Activated naive CD4-positive, alpha-beta T cell treated with anti-CD3 and anti-CD28 coated beads, Interleukin-2, amount 10 ng/mL, durations not matched to agents 7 days and 5 days (primary cell): ENCODE measurements at regions not wholly inside any gene's neighbourhood (a gene's known extent, or its start where the extent isn't known, plus 50 kb on each side); places are given as distances from the start of the nearest gene placed in this dataset.
"Not testable (repeated sequence)": the region's sequence is repeated elsewhere in the genome, so short reads cannot be mapped to it uniquely, and the experiment has no call there.

Source experiments
- CTCF ChIA-PET: fragments of 350-600 bp; sonication (Branson Sonifier 250); formaldehyde crosslinking; loops from one replicate; lab custom pipeline; 2021; ENCODE audit warnings: antibody characterized with exemption; lab: Charles Lee
- DNase-seq: peaks from one replicate; pipeline ENCODE4 v3.0.0-alpha.2; 2020
- H3K27ac Mint-ChIP-seq: one replicate; pipeline ENCODE4 v1.8.0; 2021; ENCODE audit warnings: mild to moderate bottlenecking, moderate library complexity, mixed read lengths
- H3K27me3 Mint-ChIP-seq: one replicate; pipeline ENCODE4 v1.8.0; 2021; ENCODE audit warnings: mild to moderate bottlenecking, mixed read lengths
- H3K36me3 Mint-ChIP-seq: one replicate; pipeline ENCODE4 v1.8.0; 2021; ENCODE audit warnings: mixed read lengths
- H3K4me1 Mint-ChIP-seq: one replicate; pipeline ENCODE4 v1.8.0; 2021; ENCODE audit warnings: mixed read lengths
- H3K4me3 Mint-ChIP-seq: one replicate; pipeline ENCODE4 v1.8.0; 2021; ENCODE audit warnings: mild to moderate bottlenecking, moderate library complexity, mixed read lengths
- H3K9me3 Mint-ChIP-seq: one replicate; pipeline ENCODE4 v1.8.0; 2021; ENCODE audit warnings: mixed read lengths

DNA sequence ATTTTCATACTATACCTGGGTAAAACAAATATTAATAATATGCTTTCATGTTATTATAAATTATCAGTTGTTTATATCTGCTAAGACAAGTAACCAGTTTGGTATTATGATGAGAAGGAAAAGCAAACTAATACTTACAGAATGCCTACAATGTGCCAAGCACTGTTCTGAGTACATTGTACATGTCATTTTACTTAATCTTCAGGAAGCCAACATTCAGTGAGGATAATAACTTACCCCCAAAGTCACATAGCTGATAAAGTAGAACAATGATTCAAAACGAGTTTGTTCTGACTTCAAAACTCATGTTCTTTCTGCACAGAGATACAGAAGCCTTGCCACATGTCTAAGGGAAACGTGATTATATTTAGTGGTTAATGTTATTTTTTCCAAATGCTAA lies 89.0 kb upstream of the DIO2 start:
- H3K4me1 Mint-ChIP-seq, result no peaks in the 10 kb centered on the region
- no peak overlapping the region for H3K4me3 Mint-ChIP-seq
- CTCF ChIA-PET, result no interaction called here
- H3K27ac Mint-ChIP-seq, result no peak overlapping the region
- no peak for DNase-seq
- no peaks in the 10 kb centered on the region for H3K27me3 Mint-ChIP-seq
- peaks cover 6% of the 10 kb centered on the region for H3K9me3 Mint-ChIP-seq
- H3K36me3 Mint-ChIP-seq, result no peaks in the 10 kb centered on the region

DNA sequence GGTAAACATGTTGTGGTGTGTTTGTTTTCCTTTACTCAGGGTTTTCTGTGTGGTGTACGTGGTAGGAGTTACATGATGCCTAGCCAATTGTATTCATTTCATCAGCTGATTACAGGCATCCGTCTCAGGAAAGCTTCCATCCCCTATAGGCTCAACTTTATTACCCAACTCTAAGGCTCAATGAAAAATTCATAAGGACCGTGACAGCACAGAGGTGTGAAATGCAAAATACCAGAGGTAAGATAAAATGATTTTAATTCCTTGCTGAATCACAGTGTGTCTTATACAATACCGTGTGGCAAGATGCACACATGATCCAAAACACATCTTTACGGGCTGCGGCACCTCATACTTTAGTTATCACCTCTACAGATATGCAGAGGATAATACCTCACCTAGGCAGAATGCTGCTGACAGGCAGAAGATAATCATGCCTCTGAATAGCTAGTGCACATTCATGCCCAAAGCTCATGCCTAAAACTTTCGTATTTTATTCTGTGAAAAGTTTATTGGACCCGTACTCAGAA lies 87.2 kb upstream of the DIO2 start:
- DNase-seq, result no peak
- no peaks in the 10 kb centered on the region for H3K27me3 Mint-ChIP-seq
- no peak overlapping the region for H3K4me3 Mint-ChIP-seq
- H3K4me1 Mint-ChIP-seq, result no peaks in the 10 kb centered on the region
- CTCF ChIA-PET, result no interaction called here
- no peak overlapping the region for H3K27ac Mint-ChIP-seq
- no peaks in the 10 kb centered on the region for H3K36me3 Mint-ChIP-seq
- peaks cover 7% of the 10 kb centered on the region for H3K9me3 Mint-ChIP-seq

- H3K4me1 Mint-ChIP-seq, result no peaks in the 10 kb centered on the region
- no peak overlapping the region for H3K4me3 Mint-ChIP-seq
- H3K36me3 Mint-ChIP-seq, result no peaks in the 10 kb centered on the region
- peaks cover 5% of the 10 kb centered on the region for H3K9me3 Mint-ChIP-seq
- DNase-seq, result no peak
- no peak overlapping the region for H3K27ac Mint-ChIP-seq
- CTCF ChIA-PET, result no interaction called here
- H3K27me3 Mint-ChIP-seq, result no peaks in the 10 kb centered on the region
These were observed 79.8 kb upstream of the DIO2 start for GRCh38 chr14:80291101-80291500.

DNA sequence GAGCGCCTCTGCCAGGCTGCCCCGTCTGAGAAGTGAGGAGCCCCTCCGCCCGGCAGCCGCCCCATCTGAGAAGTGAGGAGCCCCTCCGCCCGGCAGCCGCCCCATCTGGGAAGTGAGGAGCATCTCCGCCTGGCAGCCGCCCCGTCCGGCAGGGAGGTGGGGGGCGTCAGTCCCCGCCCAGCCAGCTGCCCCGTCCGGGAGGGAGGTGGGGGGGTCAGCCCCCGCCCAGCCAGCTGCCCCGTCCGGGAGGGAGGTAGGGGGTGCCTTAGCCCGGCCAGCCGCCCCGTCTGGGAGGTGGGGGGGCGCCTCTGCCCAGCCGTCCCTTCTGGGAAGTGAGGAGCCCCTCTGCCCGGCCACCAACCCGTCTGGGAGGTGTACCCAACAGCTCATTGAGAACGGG lies 75.4 kb upstream of the DIO2 start:
- H3K9me3 Mint-ChIP-seq, result peaks cover 11% of the 10 kb centered on the region
- H3K27me3 Mint-ChIP-seq, H3K27ac Mint-ChIP-seq, H3K36me3 Mint-ChIP-seq, H3K4me3 Mint-ChIP-seq, H3K4me1 Mint-ChIP-seq, DNase-seq, CTCF ChIA-PET: not testable (repeated sequence)

DNA sequence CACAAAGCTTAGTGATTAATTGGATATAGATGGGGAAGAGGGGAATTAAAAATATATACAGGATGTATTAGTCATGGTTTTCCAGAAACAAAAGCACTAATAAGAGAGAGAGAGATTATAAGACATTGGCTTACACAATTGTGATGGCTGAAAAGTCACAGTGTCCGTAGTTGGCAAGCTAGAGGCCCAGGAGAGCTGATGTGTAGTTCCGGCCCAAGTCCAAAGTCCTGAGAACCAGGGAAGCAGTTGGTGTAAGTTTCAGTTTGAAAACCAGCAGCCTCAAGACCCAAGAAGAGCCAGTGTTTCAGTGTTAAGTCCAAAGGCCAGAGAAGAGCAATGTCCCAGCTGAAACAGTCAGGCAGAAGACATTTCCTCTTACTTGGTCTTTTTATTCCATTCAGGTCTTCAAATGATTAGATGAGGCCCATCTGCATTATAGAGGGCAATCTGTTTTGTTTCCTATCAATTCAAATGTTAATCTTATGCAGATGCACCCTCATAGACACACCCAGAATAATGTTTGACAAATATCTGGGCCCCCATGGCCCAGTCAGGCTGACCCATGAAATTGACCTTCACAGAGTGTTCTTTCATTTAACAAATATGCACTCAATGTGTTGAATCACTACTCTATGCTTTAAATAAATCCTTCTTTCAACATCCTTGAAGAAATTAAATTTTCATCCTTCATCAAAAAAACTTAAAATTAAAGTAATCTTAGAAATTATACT lies 67.2 kb upstream of the DIO2 start:
- Mint-ChIP-seq H3K9me3 (no peaks in the 10 kb centered on the region), H3K4me1 (no peaks in the 10 kb centered on the region), H3K27ac (no peak overlapping the region), H3K27me3 (no peaks in the 10 kb centered on the region), H3K4me3 (no peak overlapping the region), H3K36me3 (no peaks in the 10 kb centered on the region)
- DNase-seq, result no peak
- CTCF ChIA-PET, result no interaction called here

GRCh38 chr14:80275208-80275850 lies 64.0 kb upstream of the DIO2 start:
- Mint-ChIP-seq H3K4me1 (no peaks in the 10 kb centered on the region), H3K27ac (no peak overlapping the region), H3K4me3 (no peak overlapping the region), H3K36me3 (no peaks in the 10 kb centered on the region), H3K9me3 (no peaks in the 10 kb centered on the region), H3K27me3 (no peaks in the 10 kb centered on the region)
- CTCF ChIA-PET, result interaction anchor here (1.2 kb wide), 1 partner anchor 13 kb away, joined by 3 read pairs; no protein-coding TSS in a partner anchor
- no peak for DNase-seq

GRCh38 chr14:80274310-80274709 lies 63.0 kb upstream of the DIO2 start:
- H3K27ac Mint-ChIP-seq, H3K27me3 Mint-ChIP-seq, DNase-seq, H3K9me3 Mint-ChIP-seq, H3K4me1 Mint-ChIP-seq, H3K36me3 Mint-ChIP-seq, H3K4me3 Mint-ChIP-seq, CTCF ChIA-PET: not testable (repeated sequence)

- Mint-ChIP-seq H3K27me3 (no peaks in the 10 kb centered on the region), H3K4me3 (no peak overlapping the region), H3K27ac (no peak overlapping the region), H3K9me3 (no peaks in the 10 kb centered on the region), H3K36me3 (no peaks in the 10 kb centered on the region), H3K4me1 (no peaks in the 10 kb centered on the region)
- no peak for DNase-seq
- CTCF ChIA-PET, result no interaction called here
These were observed 60.1 kb upstream of the DIO2 start for GRCh38 chr14:80271389-80271788.

DNA sequence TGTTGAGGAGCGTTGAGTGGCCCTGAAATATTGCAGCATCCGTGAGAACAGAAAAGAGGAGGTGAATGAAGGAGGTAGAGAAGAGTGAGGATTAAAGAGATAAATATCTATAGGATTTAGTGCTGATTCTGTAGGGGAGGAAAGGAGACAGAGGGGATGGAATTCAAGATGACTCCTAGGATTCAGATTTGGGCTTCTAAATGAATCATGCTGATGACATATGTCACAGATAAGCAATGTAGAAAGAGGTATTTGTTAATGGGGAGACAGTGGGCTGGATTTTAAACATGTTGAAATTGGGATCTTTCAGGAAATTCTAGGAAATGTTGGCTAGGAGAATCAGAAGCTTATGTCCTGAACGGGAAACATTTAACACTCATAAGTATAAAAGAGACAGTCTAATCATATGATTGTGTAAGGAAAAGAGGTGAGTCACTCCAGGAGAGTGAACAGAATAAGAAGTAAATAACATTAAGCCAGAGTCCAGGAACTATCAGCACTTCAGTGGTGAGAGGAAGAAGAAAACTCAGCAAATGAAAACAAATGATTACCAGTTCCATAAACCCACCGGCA lies 58.1 kb upstream of the DIO2 start:
- Mint-ChIP-seq H3K4me1 (no peaks in the 10 kb centered on the region), H3K27me3 (no peaks in the 10 kb centered on the region), H3K9me3 (peaks cover 2% of the 10 kb centered on the region), H3K27ac (no peak overlapping the region), H3K36me3 (no peaks in the 10 kb centered on the region), H3K4me3 (no peak overlapping the region)
- CTCF ChIA-PET, result no interaction called here
- DNase-seq, result no peak

DNA sequence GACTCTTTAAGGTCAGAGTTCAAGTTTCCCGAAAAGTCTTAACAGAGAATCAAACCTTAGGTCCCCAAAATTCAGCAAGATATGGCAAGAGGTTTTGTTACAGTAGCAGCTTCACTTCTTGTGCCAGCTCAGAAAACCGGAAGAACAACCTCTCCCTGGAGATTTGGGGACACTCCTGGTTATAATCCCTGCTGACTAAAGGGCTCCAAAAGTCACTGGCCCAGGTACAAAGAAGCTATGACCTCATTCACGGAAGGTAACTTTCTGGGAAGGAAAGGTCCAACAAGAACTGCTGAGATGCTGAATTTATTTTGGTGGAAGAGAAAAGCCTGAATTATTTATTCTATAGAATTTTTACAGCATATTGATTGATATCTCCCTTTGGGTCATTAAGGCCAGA lies 55.6 kb upstream of the DIO2 start:
- DNase-seq, result no peak
- H3K36me3 Mint-ChIP-seq, result no peaks in the 10 kb centered on the region
- H3K4me3 Mint-ChIP-seq, result no peak overlapping the region
- CTCF ChIA-PET, result no interaction called here
- H3K4me1 Mint-ChIP-seq, result no peaks in the 10 kb centered on the region
- H3K27me3 Mint-ChIP-seq, result no peaks in the 10 kb centered on the region
- no peak overlapping the region for H3K27ac Mint-ChIP-seq
- peaks cover 4% of the 10 kb centered on the region for H3K9me3 Mint-ChIP-seq

- H3K4me1 Mint-ChIP-seq, result no peaks in the 10 kb centered on the region
- no peak overlapping the region for H3K27ac Mint-ChIP-seq
- CTCF ChIA-PET, result no interaction called here
- H3K36me3 Mint-ChIP-seq, result no peaks in the 10 kb centered on the region
- no peak overlapping the region for H3K4me3 Mint-ChIP-seq
- H3K27me3 Mint-ChIP-seq, result no peaks in the 10 kb centered on the region
- no peak for DNase-seq
- H3K9me3 Mint-ChIP-seq, result peaks cover 4% of the 10 kb centered on the region
These were observed 53.4 kb upstream of the DIO2 start for GRCh38 chr14:80264702-80265101.
